Loucy (cell line): ENCODE measurements at regions not wholly inside any gene's neighbourhood (a gene's known extent, or its start where the extent isn't known, plus 50 kb on each side); places are given as distances from the start of the nearest gene placed in this dataset.

ENCODE experiments used
- H2AFZ ChIP-seq: fragments of 200-600 bp; sonication (generic); 2 replicates; pipeline ENCODE4 v1.6.0; 2016; ENCODE audit warnings: antibody characterized with exemption, mild to moderate bottlenecking, low read length, moderate library complexity
- H3F3A ChIP-seq: fragments of 200-600 bp; 2 replicates; pipeline ENCODE4 v1.6.0; 2016; ENCODE audit warnings: antibody characterized with exemption, low read depth, mild to moderate bottlenecking
- H3K27me3 ChIP-seq: fragments of 200-600 bp; sonication (generic); 2 replicates; pipeline ENCODE4 v1.6.1; 2014; ENCODE audit warnings: low read length, mild to moderate bottlenecking; ENCODE audit not compliant: insufficient read depth, poor library complexity, severe bottlenecking
- H3K36me3 ChIP-seq: fragments of 200-600 bp; sonication (generic); 2 replicates; pipeline ENCODE4 v1.6.1; 2016; ENCODE audit warnings: low read length; ENCODE audit not compliant: insufficient read depth
- H3K4me1 ChIP-seq: fragments of 200-600 bp; sonication (generic); 2 replicates; pipeline ENCODE4 v1.5.1; 2014; ENCODE audit warnings: low read length, mild to moderate bottlenecking; ENCODE audit not compliant: insufficient read depth, poor library complexity, severe bottlenecking
- H3K4me2 ChIP-seq: fragments of 200-600 bp; sonication (generic); 2 replicates; pipeline ENCODE4 v1.6.0; 2014; ENCODE audit warnings: antibody characterized with exemption, low read length, low read depth, mild to moderate bottlenecking; ENCODE audit not compliant: poor library complexity, severe bottlenecking
- H3K4me3 ChIP-seq: fragments of 200-600 bp; sonication (generic); 2 replicates; pipeline ENCODE4 v1.5.1; 2014; ENCODE audit warnings: low read length, mild to moderate bottlenecking, mixed read lengths; ENCODE audit not compliant: poor library complexity, severe bottlenecking
- H3K79me2 ChIP-seq: fragments of 200-600 bp; sonication (generic); 2 replicates; pipeline ENCODE4 v1.6.1; 2014; ENCODE audit warnings: low read length; ENCODE audit not compliant: insufficient read depth
- H3K9ac ChIP-seq: fragments of 200-600 bp; sonication (generic); 2 replicates; pipeline ENCODE4 v1.6.0; 2014; ENCODE audit warnings: mild to moderate bottlenecking, low read depth, low read length, moderate library complexity; ENCODE audit not compliant: poor library complexity, severe bottlenecking
- H3K9me2 ChIP-seq: fragments of 200-600 bp; sonication (generic); replicated peaks from 2 replicates; pipeline ENCODE4 v1.6.1; 2016; ENCODE audit warnings: low read depth, low read length, mixed read lengths
- H3K9me3 ChIP-seq: fragments of 200-600 bp; sonication (generic); 2 replicates; pipeline ENCODE4 v1.6.1; 2014; ENCODE audit warnings: mild to moderate bottlenecking, antibody characterized with exemption, low read length, low read depth; ENCODE audit not compliant: insufficient read depth
- H4K20me1 ChIP-seq: fragments of 200-600 bp; sonication (generic); 2 replicates; pipeline ENCODE4 v1.6.0; 2014; ENCODE audit warnings: antibody characterized with exemption, low read length, mild to moderate bottlenecking; ENCODE audit not compliant: insufficient read depth, poor library complexity, severe bottlenecking
- CTCF ChIP-seq: fragments of 200-600 bp; sonication (generic); conservative IDR thresholded peaks from 2 replicates; pipeline ENCODE4 v1.5.1; 2014; ENCODE audit warnings: mild to moderate bottlenecking, antibody characterized with exemption, low read length
- EZH2phosphoT487 ChIP-seq: fragments of 200-600 bp; IDR thresholded peaks from 2 replicates; pipeline ENCODE4 v1.6.1; 2018; ENCODE audit warnings: antibody characterized with exemption, mild to moderate bottlenecking, moderate library complexity, borderline replicate concordance

GRCh38 chr9:24436761-24437160 lies 108.9 kb downstream of the IZUMO3 start:
- Histone ChIP-seq H3K9ac (no peak overlapping the region), H3K4me3 (no peak overlapping the region), H3K36me3 (no peaks in the 10 kb centered on the region), H3F3A (no peaks in the 10 kb centered on the region), H3K4me1 (no peaks in the 10 kb centered on the region), H3K27me3 (no peaks in the 10 kb centered on the region), H3K4me2 (no peak overlapping the region), H2AFZ (no peak overlapping the region), H4K20me1 (no peaks in the 10 kb centered on the region), H3K9me3 (no peaks in the 10 kb centered on the region), H3K9me2 (no peaks in the 10 kb centered on the region), H3K79me2 (no peaks in the 10 kb centered on the region)
- no peak for TF ChIP-seq CTCF
- no peak for TF ChIP-seq EZH2phosphoT487

GRCh38 chr9:24434183-24434582 lies 111.5 kb downstream of the IZUMO3 start:
- Histone ChIP-seq H3K4me2 (no peak overlapping the region), H3F3A (no peaks in the 10 kb centered on the region), H3K4me3 (no peak overlapping the region), H4K20me1 (no peaks in the 10 kb centered on the region), H3K9me2 (no peaks in the 10 kb centered on the region), H3K9ac (no peak overlapping the region), H2AFZ (no peak overlapping the region), H3K27me3 (no peaks in the 10 kb centered on the region), H3K4me1 (no peaks in the 10 kb centered on the region), H3K36me3 (no peaks in the 10 kb centered on the region), H3K79me2 (no peaks in the 10 kb centered on the region), H3K9me3 (no peaks in the 10 kb centered on the region)
- no peak for TF ChIP-seq EZH2phosphoT487
- no peak for TF ChIP-seq CTCF

- H3K27me3 ChIP-seq = no peaks in the 10 kb centered on the region
- H3K4me3 ChIP-seq = no peak overlapping the region
- no peak overlapping the region for H3K4me2 ChIP-seq
- no peak for TF ChIP-seq CTCF
- no peak for TF ChIP-seq EZH2phosphoT487
- no peak overlapping the region for H3K9ac ChIP-seq
- no peak overlapping the region for H2AFZ ChIP-seq
- no peaks in the 10 kb centered on the region for H4K20me1 ChIP-seq
- no peaks in the 10 kb centered on the region for H3K9me3 ChIP-seq
- H3F3A ChIP-seq = no peaks in the 10 kb centered on the region
- no peaks in the 10 kb centered on the region for H3K36me3 ChIP-seq
- no peaks in the 10 kb centered on the region for H3K79me2 ChIP-seq
- H3K9me2 ChIP-seq = no peaks in the 10 kb centered on the region
- no peaks in the 10 kb centered on the region for H3K4me1 ChIP-seq
Observed at GRCh38 chr9:24416136-24416535, 129.6 kb downstream of the IZUMO3 start.
